Islet precursor cell (in vitro differentiated cells): ENCODE measurements at regions not wholly inside any gene's neighbourhood (a gene's known extent, or its start where the extent isn't known, plus 50 kb on each side); places are given as distances from the start of the nearest gene placed in this dataset.

ENCODE experiments used
- DNase-seq: peaks from one replicate; pipeline ENCODE4 v3.0.0-alpha.2; 2018

DNA sequence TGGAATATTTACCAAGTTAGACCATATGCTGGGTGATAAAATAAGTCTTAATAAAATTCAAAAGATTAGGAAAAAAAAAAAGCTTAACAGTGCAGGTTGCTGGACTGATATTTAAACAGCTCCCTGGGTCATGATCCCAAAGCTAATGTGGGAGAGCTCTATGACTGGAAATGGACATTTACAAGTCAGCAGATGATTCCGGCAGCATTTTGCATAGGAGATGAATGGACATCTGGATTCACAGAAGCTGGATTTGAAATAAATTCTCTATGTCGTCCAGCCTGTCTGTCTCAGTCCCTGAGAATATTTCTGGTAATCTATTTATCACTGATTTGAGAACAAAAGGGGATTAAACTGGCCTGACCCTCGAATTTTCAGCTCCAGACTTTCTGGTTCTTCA lies 52.3 kb upstream of the KLHL25 start:
- no peak for DNase-seq

DNA sequence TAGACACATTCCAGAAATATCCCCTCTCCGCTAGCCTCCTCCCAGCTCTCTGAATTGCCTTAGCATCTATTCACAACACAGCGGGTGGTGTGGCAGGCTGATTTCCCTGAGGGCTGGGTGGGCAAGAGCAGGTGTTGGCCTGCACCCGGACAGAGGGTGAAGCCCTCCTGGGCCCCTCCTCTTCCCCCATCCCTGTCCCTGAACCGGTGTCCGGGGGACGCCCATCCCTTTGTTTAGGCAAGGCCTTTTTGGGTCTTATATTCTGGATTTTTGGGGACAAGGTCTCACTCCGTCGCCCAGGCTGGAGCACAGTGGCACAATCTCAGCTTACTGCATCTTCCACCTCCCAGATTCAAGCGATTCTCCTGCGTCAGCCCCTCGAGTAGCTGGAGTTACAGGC lies 55.2 kb upstream of the KLHL25 start:
- DNase-seq = no peak

DNA sequence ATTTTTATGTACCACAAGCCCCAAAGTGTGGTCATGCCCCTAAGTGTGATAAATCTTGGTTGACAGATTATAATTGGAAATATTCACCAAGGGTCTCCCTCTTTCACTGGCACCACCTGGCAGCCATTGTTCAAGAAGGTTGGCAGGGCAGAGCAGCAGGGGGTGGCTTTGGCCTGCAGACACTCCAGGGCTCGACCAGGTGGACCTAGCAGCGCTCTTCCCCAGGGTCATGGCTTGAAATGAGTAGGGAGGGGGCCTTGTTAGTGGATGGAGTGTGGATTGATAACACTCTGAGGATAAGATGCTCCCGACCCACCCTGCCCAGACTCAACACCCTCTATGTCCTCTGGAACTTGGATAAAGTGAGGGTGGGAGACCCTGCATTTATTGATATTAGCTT lies 58.2 kb upstream of the KLHL25 start:
- no peak for DNase-seq

DNA sequence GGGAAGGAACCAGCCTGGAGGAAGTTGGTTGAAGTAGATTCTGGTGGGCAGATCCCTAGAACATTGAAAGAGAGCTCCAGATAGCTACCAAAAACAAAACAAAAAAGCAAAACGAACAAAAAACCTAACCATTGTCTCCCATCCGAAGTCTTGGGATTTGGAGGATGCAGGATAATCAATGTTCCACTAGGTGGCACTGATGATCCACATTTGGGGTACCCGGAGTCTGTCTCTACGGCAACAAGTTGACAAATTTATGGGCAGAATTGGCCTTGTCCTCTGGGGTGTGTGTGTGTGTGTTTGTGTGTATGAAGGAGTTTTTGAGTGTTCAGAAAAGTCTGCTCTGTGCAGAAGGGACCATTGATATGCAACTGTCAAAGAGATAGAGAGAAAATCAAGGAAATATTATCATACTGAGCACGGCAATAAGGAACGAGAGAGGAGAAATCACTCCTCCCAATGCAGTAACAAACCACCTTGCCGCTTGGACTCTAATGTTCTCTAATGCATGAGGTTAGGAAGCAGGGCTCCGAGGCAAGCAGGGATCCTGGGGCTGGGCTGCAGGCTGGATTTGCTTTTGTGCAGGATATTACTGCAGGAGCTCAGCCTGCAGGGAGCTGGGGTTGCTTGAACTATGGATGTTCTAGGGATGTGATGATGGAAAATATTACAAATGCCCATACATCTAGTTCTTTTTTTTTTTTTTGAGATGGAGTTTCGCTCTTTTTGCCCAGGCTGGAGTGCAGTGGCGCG lies 59.8 kb upstream of the KLHL25 start:
- peak; percentile 74 for DNase-seq

DNA sequence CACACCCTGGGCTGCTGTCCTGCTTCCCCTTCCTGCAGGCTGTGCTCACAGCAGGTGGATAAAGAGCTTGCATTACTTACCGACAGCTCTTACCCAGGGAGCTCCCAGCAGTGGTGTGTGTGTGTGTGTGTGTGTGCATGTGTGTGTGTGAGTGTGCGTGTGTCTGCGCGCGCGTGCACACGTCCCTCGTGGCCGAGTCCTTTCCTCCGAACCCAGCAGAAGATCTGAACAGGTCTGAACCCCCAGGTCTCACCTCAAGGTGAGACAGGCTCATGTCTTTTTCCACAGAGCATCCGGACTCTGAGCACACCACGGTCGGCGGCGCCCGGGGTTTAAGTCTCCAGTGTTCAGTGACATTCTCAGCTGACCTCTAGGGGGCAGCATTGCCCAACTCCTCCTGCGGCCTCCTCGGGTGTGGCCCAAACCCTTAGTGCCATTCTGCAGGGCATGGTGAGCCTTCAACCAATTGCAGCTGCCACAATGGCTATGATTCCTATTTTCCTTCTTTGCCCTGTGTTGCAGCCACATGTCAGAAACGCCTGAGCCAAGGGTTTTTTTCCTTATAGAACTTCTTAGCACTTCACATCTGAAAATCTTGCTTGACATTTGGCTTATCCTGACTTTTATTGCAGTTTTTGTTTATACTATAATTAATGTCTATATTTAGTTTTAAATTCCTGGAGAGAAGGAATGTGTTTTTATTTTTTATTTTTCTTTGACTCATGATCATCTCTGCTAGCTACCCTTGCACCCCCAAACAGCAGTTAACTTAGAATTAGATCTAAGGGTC lies 64.1 kb upstream of the KLHL25 start:
- peak; percentile 80 for DNase-seq

DNA sequence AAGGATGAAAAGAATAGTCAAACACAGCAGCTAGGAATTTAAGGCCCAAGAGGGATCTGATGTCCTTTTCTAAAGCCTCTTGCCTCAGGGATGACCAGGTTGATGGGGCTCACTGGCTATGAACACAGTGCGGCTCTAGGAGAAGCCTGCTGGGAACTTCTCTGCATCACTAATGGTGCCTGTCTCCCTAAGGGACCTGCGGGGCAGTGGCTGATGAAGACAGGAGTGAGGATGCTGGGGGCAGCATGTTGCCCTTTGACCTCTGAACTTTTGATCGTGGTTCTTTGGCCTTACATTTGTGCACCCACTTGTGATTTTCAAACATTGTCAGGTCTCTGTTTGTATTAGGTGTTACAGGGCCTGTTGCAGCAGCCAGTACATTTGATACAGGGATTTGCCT lies 64.9 kb upstream of the KLHL25 start:
- DNase-seq = no peak

DNA sequence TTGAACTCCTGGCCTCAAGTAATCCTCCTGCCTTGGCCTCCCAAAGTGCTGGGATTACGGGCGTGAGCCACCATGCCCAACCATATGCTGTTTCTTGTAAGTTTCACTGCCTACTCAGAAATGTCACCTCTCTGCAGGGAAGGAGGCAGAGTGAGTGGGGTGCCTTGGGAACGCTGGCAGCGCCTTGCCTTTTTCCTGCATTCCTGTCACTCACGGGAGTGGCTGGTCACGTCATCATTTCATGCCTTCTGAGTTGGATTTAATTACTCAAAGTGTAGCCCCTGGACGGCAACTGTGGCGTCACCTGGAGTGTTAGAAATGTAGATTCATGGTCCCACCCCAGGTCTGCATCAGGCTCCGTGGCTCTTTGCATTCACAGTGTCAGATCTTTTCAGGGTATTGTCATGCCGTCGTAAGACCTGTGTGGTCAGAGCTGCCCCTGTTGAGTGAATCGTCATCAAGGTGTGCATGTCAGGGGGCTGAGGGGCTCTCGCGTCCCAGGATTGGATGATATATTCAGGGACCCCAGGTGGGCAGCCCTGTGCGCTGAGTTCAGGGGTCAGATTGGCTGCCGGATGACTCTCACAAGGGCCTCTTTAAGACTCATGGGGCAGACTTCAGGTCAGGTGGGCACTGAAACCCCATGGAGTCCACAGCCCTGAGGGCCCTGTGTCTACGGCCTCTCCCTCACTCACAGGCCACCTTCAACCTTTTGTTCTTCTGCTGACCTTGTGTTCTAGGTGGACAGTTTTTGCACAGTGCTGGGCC lies 65.9 kb upstream of the KLHL25 start:
- DNase-seq = no peak

DNA sequence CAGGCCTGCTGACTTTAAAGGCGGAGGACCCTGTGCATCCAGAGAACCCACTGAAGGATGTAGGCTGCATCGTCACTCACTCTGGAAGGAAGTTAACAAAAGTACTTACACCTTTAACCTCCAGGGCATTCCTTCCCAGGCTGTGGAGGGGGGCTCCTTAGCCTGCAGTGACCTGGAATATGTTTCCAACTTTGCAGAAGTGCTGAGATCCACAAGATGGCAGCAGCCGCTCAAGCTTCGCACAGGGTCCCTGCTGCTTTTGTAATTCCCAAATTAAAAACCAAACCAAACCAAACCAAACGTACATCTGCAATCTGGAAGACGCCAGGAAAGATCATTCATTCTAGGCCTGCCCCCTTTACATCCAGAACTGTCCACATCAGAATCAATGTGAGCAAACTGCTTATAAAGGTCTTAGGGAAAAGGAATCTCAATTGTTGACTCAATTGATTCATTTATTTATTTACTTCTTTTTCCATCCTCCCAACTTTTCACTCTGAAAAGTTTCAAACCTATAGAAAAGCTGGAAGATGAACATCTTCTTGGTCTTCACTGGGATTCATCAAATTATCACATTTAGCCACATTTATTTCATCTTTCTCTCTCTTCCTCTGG lies 70.5 kb upstream of the KLHL25 start:
- peak; percentile 90 for DNase-seq

DNA sequence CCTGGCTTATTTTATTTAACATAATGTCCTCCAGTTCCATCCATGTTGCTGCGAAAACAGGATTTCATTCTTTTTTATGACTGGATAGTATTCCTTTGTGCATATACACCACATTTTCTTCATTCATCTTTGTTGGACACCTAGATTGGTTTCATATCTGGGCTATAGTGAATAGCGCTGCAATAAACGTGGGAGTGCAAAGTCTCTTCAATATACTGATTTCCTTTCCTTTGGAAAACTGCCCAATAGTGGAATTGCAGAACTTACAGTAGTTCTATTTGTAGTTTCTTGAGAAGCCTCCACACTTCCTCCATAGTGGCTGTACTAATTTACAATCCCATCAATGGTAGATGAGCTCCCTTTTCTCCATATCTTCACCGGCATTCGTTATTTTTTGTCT lies 72.5 kb upstream of the KLHL25 start:
- DNase-seq = no peak

DNA sequence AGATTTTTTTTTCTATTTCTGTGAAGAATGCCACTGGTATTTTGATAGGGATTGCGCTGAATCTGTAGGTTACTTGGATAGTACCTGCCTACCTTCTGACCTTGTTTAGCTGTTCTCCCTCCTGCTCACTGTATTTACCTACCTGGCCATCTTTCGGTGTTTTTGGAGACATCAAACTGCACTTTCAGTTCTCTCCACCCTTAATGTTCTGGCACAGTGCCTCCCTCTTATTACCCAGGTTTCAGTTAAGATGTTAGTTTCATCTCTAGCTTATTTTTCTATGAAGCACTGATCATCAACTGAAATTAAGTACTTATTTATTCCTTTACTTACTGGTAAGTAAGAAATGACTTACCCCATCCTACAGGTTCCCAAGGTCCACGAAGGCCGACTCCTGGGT lies 74.4 kb upstream of the KLHL25 start:
- DNase-seq = no peak

DNA sequence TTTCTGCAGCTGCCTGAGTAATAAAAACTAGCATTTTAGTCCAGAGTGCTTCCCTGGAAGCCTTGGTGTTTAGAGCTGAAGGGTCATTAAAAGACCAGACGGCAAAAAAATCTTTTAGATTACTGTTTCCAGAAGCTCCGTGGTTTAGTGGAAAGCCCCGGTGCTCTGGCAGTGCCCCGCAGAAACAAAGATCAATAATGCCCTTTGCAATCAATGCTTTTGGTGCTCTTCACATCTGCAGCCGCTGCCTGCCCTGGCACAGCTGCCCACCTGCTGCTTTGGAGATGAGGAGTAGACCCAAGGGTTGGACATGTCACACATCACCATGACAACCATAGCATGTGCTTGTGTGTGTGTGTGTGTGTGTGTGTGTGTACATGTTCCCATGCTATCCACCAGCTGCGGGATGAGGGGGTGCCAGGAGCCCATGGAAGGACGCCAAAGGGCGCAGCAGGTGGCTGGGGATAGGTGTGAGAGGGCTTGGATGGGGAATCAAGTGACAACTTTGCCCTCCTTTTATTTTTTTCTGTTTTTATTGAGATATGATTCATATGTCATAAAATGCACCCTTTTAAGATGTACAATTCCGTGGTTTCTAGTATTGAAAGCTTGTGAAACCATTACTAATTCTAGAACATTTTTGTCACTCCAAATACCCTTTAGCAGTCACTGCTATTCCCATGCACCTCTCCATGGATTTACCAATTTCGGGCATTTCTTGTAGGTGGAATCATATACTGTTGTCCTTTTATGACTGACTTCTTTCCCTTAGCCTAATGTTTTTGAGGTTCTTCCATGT lies 75.7 kb upstream of the KLHL25 start:
- DNase-seq = no peak

DNA sequence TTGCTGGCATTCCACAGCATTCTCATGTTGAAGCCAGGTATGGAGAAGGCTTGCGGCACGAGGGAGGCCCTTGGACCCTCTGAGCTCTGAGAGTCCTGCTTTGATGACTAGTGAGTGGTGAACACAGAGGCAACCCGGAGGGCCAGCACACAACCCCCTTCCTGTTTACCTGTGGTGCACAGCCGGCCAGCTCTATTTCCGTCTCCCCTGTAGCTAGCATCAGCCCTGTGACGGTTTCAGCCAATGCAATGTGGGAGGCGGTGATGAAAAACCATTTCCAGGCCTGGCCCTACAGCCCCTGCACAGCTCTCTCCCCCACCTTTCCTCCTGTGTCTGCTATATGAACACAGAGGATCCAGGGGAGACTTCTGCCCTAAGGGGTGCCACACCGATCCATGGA lies 76.8 kb upstream of the KLHL25 start:
- no peak for DNase-seq

DNA sequence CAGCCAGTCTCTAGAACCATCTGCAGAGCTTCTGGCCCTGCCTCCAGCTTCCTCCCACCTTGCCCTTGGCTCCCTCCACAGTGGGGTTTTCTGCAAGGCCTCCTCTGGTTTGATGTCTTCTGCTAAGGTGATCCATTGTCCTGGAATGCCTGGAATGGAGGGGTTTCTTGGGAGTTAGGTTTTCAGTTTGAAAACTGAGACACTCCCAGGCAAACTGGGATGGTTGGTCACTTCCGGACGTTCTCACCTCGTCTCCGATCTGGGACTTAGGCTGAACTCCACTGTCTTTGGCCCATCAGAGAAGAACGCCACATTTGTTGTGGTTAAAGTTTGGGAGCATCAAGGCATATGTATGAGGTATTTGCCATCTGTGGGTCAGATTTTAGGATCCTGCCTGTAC lies 77.4 kb upstream of the KLHL25 start:
- peak; percentile 70 for DNase-seq

DNA sequence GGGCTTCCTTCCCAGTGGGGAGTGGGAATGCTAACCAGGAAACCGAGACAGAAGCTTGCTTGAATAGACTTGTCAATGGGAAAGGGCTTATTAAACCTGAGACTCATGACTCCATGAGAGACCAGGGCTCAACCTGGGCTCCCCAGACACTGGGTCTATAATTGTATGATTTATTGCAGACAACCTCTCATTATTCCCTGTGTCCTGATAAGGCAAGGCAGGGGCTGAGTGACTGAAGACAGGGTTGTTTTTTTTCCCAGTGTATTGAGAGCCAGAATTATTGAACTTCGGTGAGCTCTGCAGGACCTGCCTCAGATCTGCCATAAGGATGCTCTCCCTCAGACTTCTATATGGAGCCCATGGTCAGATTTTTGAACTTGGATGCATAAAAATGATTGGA lies 79.5 kb upstream of the KLHL25 start:
- no peak for DNase-seq

DNA sequence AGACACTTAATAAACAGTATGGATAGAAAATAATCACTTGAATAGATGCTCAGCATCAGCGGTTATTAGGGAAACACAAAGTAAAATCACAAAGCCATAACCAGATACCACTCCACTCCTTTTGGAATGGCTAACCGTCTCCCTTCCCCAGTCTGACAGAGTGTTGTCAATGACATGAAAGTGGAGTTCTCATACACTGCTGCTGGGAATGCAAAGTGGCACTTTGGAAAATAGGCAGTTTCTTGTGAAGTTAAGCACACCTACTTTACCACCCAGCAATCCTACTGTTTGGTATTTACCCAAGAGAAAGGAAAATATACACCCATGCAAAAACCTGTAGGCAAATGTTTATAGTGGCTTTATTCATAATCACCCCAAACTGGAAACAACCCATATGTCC lies 81.0 kb upstream of the KLHL25 start:
- DNase-seq = no peak

DNA sequence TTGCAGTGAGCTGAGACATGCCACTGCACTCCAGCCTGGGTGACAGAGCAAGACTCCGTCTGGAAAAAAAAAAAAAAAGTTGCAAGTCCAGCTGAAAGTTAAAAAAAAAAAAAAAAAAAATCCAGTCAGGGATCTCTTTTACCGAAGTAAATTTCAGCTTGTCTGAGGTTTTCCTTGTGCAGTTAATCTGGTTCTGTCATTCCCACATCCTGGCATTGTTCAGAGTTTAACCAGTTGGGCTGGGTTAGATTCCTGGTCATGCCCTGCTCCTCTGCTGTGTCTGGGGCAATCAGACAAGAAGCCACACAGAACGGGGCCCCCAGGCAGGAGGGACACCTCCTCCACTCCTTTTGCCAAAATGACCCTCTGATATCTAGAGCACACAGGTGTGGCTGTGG lies 84.1 kb upstream of the KLHL25 start:
- DNase-seq = no peak

DNA sequence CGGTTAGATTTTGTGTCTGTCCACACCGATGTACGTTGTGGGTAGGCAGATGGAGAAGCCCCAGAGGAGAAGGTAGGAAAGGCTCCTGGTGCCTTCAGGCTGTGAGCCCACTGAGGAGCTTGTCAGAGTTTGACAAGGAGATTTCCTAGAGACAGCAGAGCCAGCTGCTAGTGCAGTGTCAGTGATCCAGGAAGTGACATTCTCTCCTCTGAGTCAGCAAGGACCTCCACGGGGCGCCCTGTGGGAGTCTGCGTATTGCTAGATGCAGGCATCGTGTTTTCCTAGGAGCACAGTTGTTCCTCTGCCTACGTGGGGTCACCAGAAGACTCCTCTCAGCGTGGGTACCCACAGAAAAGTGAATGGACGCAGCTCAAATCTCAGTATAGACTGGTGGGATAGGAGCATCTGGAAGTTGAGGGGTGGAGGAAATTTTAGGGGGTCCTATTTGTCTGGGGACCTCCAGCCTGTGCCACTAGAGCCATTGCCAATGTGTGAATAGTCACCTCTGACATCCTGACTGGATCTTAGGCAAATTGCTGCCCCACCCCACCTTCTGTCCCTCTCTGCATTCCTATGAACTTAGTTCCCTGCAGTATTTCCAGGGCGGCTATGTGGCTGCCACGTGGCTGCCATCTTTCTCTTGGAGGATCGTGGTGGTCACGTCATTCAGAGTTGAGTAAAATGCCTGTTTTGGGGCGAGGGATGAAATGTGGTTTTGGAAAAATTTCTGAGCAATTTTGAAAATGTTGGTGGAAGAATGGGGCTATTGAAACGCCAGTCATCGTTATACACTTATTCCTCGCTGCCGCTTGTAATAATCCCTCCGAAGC lies 84.8 kb upstream of the KLHL25 start:
- peak; percentile 75 for DNase-seq

DNA sequence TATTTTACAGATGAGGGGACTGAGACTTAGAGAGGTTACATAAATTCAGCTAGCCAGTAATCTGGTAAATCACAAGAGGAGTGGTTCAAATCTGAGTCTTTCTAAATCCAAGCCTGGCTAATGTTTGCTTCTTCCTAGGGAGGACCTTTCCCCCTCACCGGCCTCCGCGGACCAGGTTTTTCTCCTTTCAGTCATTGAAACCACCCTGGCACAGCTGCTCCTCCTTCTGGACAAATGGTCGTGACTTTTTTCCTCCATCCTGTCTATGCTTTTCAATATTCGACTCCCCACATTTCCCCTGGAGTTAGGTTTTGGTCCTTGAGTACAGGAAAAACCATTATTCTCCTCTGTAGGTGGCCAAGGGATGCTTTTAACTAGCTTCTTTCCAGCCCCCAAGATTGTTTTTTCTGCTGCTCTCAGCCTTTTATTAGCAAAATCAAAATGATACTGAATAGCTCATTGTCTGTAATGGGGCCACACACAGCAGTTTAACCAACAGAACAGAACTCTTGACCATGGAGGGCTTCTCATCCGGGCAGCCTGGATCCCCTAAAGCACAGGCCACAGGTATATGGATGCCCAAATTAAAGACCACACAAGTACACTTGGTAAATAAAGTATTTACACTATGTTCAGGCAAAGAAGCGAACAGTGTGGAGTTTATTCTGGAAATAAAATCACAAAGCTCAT lies 85.9 kb upstream of the KLHL25 start:
- no peak for DNase-seq

DNA sequence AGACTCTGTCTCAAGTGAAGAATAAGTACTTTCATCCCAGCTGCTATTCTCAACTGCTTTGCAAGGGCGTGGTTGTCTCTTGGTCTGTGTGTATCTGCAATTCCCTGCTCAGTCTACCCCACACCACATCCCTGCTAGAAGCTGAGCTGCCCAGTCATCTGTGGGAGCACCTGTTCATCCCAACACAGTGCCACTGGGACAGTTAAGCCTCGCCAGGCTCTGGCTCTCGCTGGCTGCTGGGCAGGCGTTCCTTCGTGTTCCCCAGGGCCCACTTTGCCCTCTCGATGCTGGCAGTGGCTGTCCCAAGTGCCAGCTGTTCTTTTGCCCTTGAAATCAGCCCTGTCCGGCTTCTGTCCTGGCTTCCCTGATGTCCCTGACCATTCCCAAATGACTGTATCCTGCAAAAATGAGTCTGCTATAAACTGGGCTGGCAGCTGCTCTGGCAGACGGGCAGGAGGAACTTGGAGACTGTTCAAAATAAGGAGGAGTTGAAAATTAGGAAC lies 91.6 kb upstream of the KLHL25 start:
- no peak for DNase-seq

DNA sequence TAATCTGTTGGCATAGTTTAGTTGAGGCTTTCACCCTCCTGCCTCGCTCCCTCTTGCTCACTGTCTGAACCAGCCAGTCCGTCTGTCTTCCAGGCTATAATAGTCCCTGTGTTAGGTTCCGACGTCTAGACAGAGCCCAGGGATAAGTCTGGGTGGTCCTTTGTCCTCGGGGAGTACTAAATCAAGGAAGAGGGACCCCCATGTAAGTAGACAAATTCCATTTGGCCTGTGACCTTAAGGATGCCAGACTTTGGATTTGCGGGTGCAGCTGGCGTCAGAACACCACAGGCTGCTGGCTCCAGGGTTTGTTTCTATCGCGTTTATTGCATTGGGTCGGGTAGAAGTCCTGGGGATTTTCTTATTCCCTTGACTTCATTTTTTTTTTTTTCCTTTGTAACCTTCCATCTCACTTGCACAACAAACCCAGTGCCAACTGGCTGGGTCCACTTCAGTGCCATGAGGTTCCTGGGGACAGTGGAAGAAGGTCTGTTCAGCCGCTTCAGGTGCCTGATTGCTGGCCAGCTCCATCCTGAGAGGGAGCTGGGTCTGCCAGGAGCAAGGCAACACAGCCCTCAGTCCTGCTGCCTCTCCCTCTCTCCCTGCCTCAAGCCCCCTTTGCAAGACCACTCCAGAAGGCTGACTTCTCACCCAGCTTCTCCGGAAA lies 95.4 kb upstream of the KLHL25 start:
- no peak for DNase-seq
